H1 (cell line): ENCODE measurements at regions not wholly inside any gene's neighbourhood (a gene's known extent, or its start where the extent isn't known, plus 50 kb on each side); places are given as distances from the start of the nearest gene placed in this dataset.
A peak's percentile ranks its signal among the peaks of the same experiment; 100 is the strongest.

ENCODE experiments used
- CTCF ChIA-PET: fragments of 300-600 bp; sonication (Branson Sonifier 250); formaldehyde crosslinking; loops from one replicate; lab custom pipeline; 2021; ENCODE audit not compliant: partially characterized antibody; lab: Charles Lee
- POLR2A ChIA-PET: fragments of 300-600 bp; sonication (Branson Sonifier 250); formaldehyde crosslinking; loops from one replicate; lab custom pipeline; 2021; ENCODE audit warnings: inconsistent platforms; ENCODE audit not compliant: partially characterized antibody; lab: Charles Lee
- DNase-seq, 2 experiments: peaks; one replicate each; pipeline versions ENCODE4 v3.0.0 to v3.0.0-alpha.2; 2010 to 2022; ENCODE audit warnings: low spot score in 2 of 2, low read depth in 1 of 2, mixed read lengths in 1 of 2
- FAIRE-seq: peaks from 2 replicates; lab custom pipeline; 2011; peaks lifted over from hg19 to GRCh38; lab: Jason Lieb, UNC
- H2AFZ ChIP-seq: 2 replicates; pipeline ENCODE4 v1.8.1; 2012; ENCODE audit warnings: low read length, inconsistent platforms
- H2AK5ac ChIP-seq: 2 replicates; pipeline ENCODE4 v1.6.1; 2013; ENCODE audit warnings: low read depth, low read length
- H2BK120ac ChIP-seq: replicated peaks from 2 replicates; pipeline ENCODE3; 2013; ENCODE audit warnings: low read depth, low read length, inconsistent platforms
- H2BK12ac ChIP-seq: 2 replicates; pipeline ENCODE4 v1.6.1; 2013; ENCODE audit warnings: low read depth, low read length
- H2BK15ac ChIP-seq: 2 replicates; pipeline ENCODE4 v1.6.1; 2013; ENCODE audit warnings: low read length
- H2BK20ac ChIP-seq: 2 replicates; pipeline ENCODE4 v1.6.1; 2013; ENCODE audit warnings: low read length
- H2BK5ac ChIP-seq: 2 replicates; pipeline ENCODE4 v1.6.1; 2013; ENCODE audit warnings: low read depth, low read length
- H3K14ac ChIP-seq: 2 replicates; pipeline ENCODE4 v1.6.1; 2013; ENCODE audit warnings: inconsistent platforms; ENCODE audit not compliant: insufficient read length
- H3K18ac ChIP-seq: 2 replicates; pipeline ENCODE4 v1.6.1; 2013; ENCODE audit warnings: low read length; ENCODE audit errors: extremely low read depth
- H3K23ac ChIP-seq: 2 replicates; pipeline ENCODE4 v1.6.1; 2013; ENCODE audit warnings: inconsistent platforms; ENCODE audit not compliant: insufficient read length
- H3K23me2 ChIP-seq: 2 replicates; pipeline ENCODE4 v1.6.1; 2013; ENCODE audit warnings: low read depth, low read length
- H3K27ac ChIP-seq: 2 replicates; pipeline ENCODE4 v1.6.1; 2011; ENCODE audit warnings: low read depth, low read length, inconsistent platforms
- H3K27me3 ChIP-seq, 4 experiments: replicated peaks in 1 of 4; 1 replicate in 1 of 4; 2 replicates in 3 of 4; pipeline versions ENCODE4 v1.6.1 to v1.8.1; 2011 to 2013; ENCODE audit warnings: low read length in 3 of 4, mild to moderate bottlenecking in 3 of 4, inconsistent platforms in 2 of 4, mixed read lengths in 2 of 4, moderate library complexity in 1 of 4; ENCODE audit not compliant: control insufficient read depth in 3 of 4, insufficient read depth in 3 of 4; ENCODE audit errors: extremely low read depth in 1 of 4
- H3K36me3 ChIP-seq, 4 experiments: 2 replicates each; pipeline versions ENCODE4 v1.6.1 to v1.8.1; 2011 to 2013; ENCODE audit warnings: mild to moderate bottlenecking in 4 of 4, low read length in 3 of 4, moderate library complexity in 2 of 4, control low read depth in 1 of 4, inconsistent platforms in 1 of 4; ENCODE audit not compliant: insufficient read depth in 4 of 4, control insufficient read depth in 2 of 4
- H3K4ac ChIP-seq: replicated peaks from 2 replicates; pipeline ENCODE3; 2013; ENCODE audit warnings: low read length, low read depth, mixed read lengths, inconsistent platforms; ENCODE audit not compliant: insufficient read length
- H3K4me1 ChIP-seq, 4 experiments: replicated peaks in 1 of 4; 1 replicate in 1 of 4; 2 replicates in 3 of 4; pipeline versions ENCODE4 v1.6.1 to v1.8.1; 2011 to 2013; ENCODE audit warnings: low read length in 3 of 4, inconsistent platforms in 2 of 4, mixed read lengths in 1 of 4; ENCODE audit not compliant: insufficient read depth in 4 of 4, control insufficient read depth in 3 of 4
- H3K4me2 ChIP-seq, 2 experiments: 2 replicates each; pipeline versions ENCODE4 v1.6.1 to v1.8.1; 2011 to 2013; ENCODE audit warnings: low read depth in 2 of 2, low read length in 2 of 2, control low read depth in 1 of 2, inconsistent platforms in 1 of 2, mild to moderate bottlenecking in 1 of 2; ENCODE audit not compliant: insufficient read depth in 1 of 2
- H3K4me3 ChIP-seq, 4 experiments: fragments of 200-600, 300-600 bp in 1 of 4; sonication (generic), shearing (Covaris generic), sonication (Bioruptor Twin) in 1 of 4; 2 replicates each; pipeline versions ENCODE4 v1.5.1 to v1.8.1; 2011 to 2016; ENCODE audit warnings: low read length in 4 of 4, low read depth in 3 of 4, control low read depth in 2 of 4, inconsistent platforms in 2 of 4, mild to moderate bottlenecking in 2 of 4, mixed read lengths in 1 of 4, moderate library complexity in 1 of 4; ENCODE audit not compliant: insufficient read depth in 2 of 4; ENCODE audit errors: extremely low read depth in 1 of 4
- H3K56ac ChIP-seq: replicated peaks from 2 replicates; pipeline ENCODE3; 2013; ENCODE audit warnings: low read depth, mild to moderate bottlenecking, mixed read lengths, low read length, inconsistent platforms; ENCODE audit not compliant: insufficient read length
- H3K79me1 ChIP-seq: 2 replicates; pipeline ENCODE4 v1.6.1; 2013; ENCODE audit warnings: low read depth, low read length, control low read depth
- H3K79me2 ChIP-seq, 2 experiments: 2 replicates each; pipeline versions ENCODE4 v1.6.1 to v1.8.1; 2012 to 2013; ENCODE audit warnings: low read length in 2 of 2, mild to moderate bottlenecking in 2 of 2, inconsistent platforms in 1 of 2; ENCODE audit not compliant: insufficient read depth in 2 of 2, control insufficient read depth in 1 of 2
- H3K9ac ChIP-seq, 4 experiments: replicated peaks in 1 of 4; 1 replicate in 1 of 4; 2 replicates in 3 of 4; pipeline versions ENCODE4 v1.6.1 to v1.8.1; 2011 to 2013; ENCODE audit warnings: low read depth in 3 of 4, low read length in 3 of 4, control low read depth in 2 of 4, mild to moderate bottlenecking in 2 of 4, moderate library complexity in 2 of 4, inconsistent platforms in 1 of 4; ENCODE audit errors: extremely low read depth in 1 of 4
- H3K9me3 ChIP-seq, 2 experiments: 2 replicates each; pipeline versions ENCODE4 v1.6.1 to v1.8.1; 2012 to 2013; ENCODE audit warnings: mild to moderate bottlenecking in 2 of 2, moderate library complexity in 2 of 2, control low read depth in 1 of 2, inconsistent platforms in 1 of 2, low read depth in 1 of 2, low read length in 1 of 2, mixed read lengths in 1 of 2; ENCODE audit not compliant: insufficient read depth in 2 of 2
- H4K20me1 ChIP-seq, 2 experiments: replicated peaks in 1 of 2; 2 replicates each; pipeline versions ENCODE3 to v1.8.1; 2011 to 2013; ENCODE audit warnings: inconsistent platforms in 2 of 2, low read length in 2 of 2, mild to moderate bottlenecking in 1 of 2; ENCODE audit not compliant: insufficient read depth in 2 of 2, control insufficient read depth in 1 of 2
- H4K5ac ChIP-seq: 2 replicates; pipeline ENCODE4 v1.6.1; 2013; ENCODE audit warnings: low read length, low read depth, mixed read lengths, inconsistent platforms; ENCODE audit not compliant: insufficient read length
- H4K8ac ChIP-seq: 2 replicates; pipeline ENCODE4 v1.8.0; 2013; ENCODE audit warnings: mild to moderate bottlenecking, moderate library complexity, low read length, inconsistent platforms; ENCODE audit not compliant: insufficient read depth; ENCODE audit errors: extremely low read depth
- H4K91ac ChIP-seq: replicated peaks from 2 replicates; pipeline ENCODE3; 2013; ENCODE audit warnings: low read length, mixed read lengths, inconsistent platforms; ENCODE audit not compliant: insufficient read length
- CEBPB ChIP-seq: IDR thresholded peaks from 2 replicates; pipeline ENCODE4 v1.6.1; 2012; ENCODE audit warnings: low read depth, low read length
- CTCF ChIP-seq, 3 experiments: IDR thresholded peaks; 1 replicate in 2 of 3; 2 replicates in 1 of 3; pipeline versions ENCODE4 v1.5.1 to v1.6.1; 2011; ENCODE audit warnings: low read length in 3 of 3, mild to moderate bottlenecking in 3 of 3, inconsistent platforms in 2 of 3, low read depth in 1 of 3, moderate library complexity in 1 of 3; ENCODE audit not compliant: insufficient read depth in 1 of 3; ENCODE audit errors: control extremely low read depth in 1 of 3
- EGR1 ChIP-seq: IDR thresholded peaks from 2 replicates; pipeline ENCODE4 v1.6.1; 2011; ENCODE audit warnings: low read depth, low read length, borderline replicate concordance
- HDAC6 ChIP-seq: IDR thresholded peaks from one replicate; pipeline ENCODE4 v1.7.1; 2012; ENCODE audit warnings: low read depth, mild to moderate bottlenecking, inconsistent platforms, low read length, moderate library complexity
- PHF8 ChIP-seq: fragments of 200-600 bp; sonication (generic); conservative IDR thresholded peaks from 2 replicates; pipeline ENCODE4 v1.7.1; 2012; ENCODE audit warnings: low read depth, mild to moderate bottlenecking, inconsistent platforms, low read length, moderate library complexity
- RAD21 ChIP-seq, 2 experiments: IDR thresholded peaks in 1 of 2; conservative IDR thresholded peaks in 1 of 2; 2 replicates each; pipeline ENCODE4 v1.6.1; 2011; ENCODE audit warnings: low read depth in 2 of 2, low read length in 2 of 2, improper control_type of control experiment in 1 of 2, inconsistent platforms in 1 of 2, mild to moderate bottlenecking in 1 of 2, moderate library complexity in 1 of 2
- SRF ChIP-seq: IDR thresholded peaks from 2 replicates; pipeline ENCODE4 v1.6.1; 2011; ENCODE audit warnings: mild to moderate bottlenecking, low read depth, low read length, moderate library complexity
- WGBS, 2 experiments: shearing (Covaris generic) in 1 of 2; methylation state at CpG; one replicate each; pipeline versions ENCODE4 v1.1.6 to v1.1.7; 2013 to 2015; ENCODE audit warnings: low lambda C conversion rate in 2 of 2, mixed read lengths in 2 of 2, inconsistent platforms in 1 of 2, low coverage in 1 of 2, missing lambda C conversion rate in 1 of 2; ENCODE audit not compliant: insufficient replicate concordance in 2 of 2, insufficient coverage in 1 of 2, insufficient read length in 1 of 2; ENCODE audit errors: extremely low coverage in 1 of 2, missing lambda C conversion rate in 1 of 2; 5-methylcytosine and 5-hydroxymethylcytosine counted together

DNA sequence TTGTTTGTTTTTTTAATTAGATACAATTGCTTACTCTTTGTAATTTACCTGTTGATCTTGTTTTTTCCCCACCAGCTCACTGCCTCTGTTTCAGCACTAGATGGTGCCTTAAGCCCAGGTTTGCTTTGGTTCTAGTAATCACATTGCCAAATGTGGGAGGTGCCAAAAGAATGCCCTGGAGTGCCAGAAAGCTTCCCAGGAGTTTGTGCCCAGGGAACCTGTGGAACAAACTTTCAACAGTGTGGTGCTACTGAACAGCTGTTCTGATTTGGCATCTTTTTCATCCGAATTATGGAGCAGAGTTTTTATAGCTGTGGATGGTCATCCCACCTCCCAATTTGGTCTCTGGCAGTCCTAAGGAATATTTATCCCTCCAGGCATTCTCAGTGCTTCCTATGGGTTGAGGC, 1000.7 kb downstream of the STIM2 start:
- Histone ChIP-seq H2BK120ac (no peak overlapping the region), H2BK12ac (no peak overlapping the region), H3K14ac (no peak overlapping the region), H3K79me2 (no peaks in the 10 kb centered on the region), H3K4me3 (no peak overlapping the region), H4K8ac (no peak overlapping the region), H3K36me3 (no peaks in the 10 kb centered on the region), H2BK15ac (no peak overlapping the region), H3K23me2 (no peaks in the 10 kb centered on the region), H3K56ac (no peak overlapping the region), H2BK20ac (no peak overlapping the region), H3K4me1 (0 out of 7 replicates have a peak, but pooled peaks cover 0 to 3% (median 0%) of the 10 kb centered on the region in 4 experiments), H4K91ac (no peak overlapping the region), H3K9me3 (no peaks in the 10 kb centered on the region), H4K5ac (no peak overlapping the region), H2BK5ac (no peak overlapping the region), H3K18ac (no peak overlapping the region), H3K9ac (no peak overlapping the region), H3K27me3 (no peaks in the 10 kb centered on the region), H3K4me2 (no peak overlapping the region), H2AK5ac (no peak overlapping the region), H4K20me1 (no peaks in the 10 kb centered on the region), H2AFZ (peak overlapping the region; percentile 82; the same call in 1 of the 2 replicates), H3K27ac (no peak overlapping the region), H3K79me1 (no peaks in the 10 kb centered on the region), H3K23ac (no peak overlapping the region), H3K4ac (no peak overlapping the region)
- peak; percentile 92 for FAIRE-seq
- ChIA-PET POLR2A (no interaction called here), CTCF (interaction anchor here (0.5 to 1.8 kb wide), 11 partner anchors 9 to 484 kb away, joined by 3 to 7 read pairs (median 3); no protein-coding TSS in a partner anchor)
- 0 out of 2 replicates have a peak, but pooled peaks have one; percentile 18 for TF ChIP-seq CEBPB
- no peak for TF ChIP-seq PHF8
- peak; percentile 97 to 98 for TF ChIP-seq RAD21 (IDR thresholded peaks at IDR 0.05 in 1 of 2, conservative IDR thresholded peaks at IDR 0.05 in 1 of 2; ENCODE audit: low read depth in 2 of 2, low read length in 2 of 2)
- no peak for TF ChIP-seq HDAC6
- TF ChIP-seq SRF = peak; percentile 20; the same call in 1 of the 2 replicates
- no peak for TF ChIP-seq EGR1
- peak in 2 of 3 experiments; percentile 73 to 74; a peak in 3 of 4 replicates for TF ChIP-seq CTCF (IDR thresholded peaks at IDR 0.05; ENCODE audit: control extremely low read depth in 1 of 3, insufficient read depth in 1 of 3, low read depth in 1 of 3, low read length in 3 of 3)
- WGBS, 2 experiments = 41% methylated on average over 1 of the region's 1 CpG; no CpG with 5 or more reads in 1 of the 2 experiments
- DNase-seq = peak; percentile 25 to 52
